Motor neuron (in vitro differentiated cells): ENCODE measurements at regions not wholly inside any gene's neighbourhood (a gene's known extent, or its start where the extent isn't known, plus 50 kb on each side); places are given as distances from the start of the nearest gene placed in this dataset.

Source experiments
- ATAC-seq, 8 experiments: fragments of 200-7000 bp; cut with Tn5 transposase; replicated peaks in 6 of 8; 2 replicates each; pipeline ENCODE4 v1.8.0; 2021; ENCODE audit warnings: mild to moderate bottlenecking in 8 of 8, moderate library complexity in 8 of 8
- H3K27ac ChIP-seq, 2 donors: fragments of 250-450 bp; sonication (Bioruptor Pico); 2 replicates each; pipeline ENCODE4 v1.9.0; 2021; ENCODE audit warnings: antibody characterized with exemption in 2 of 2, mild to moderate bottlenecking in 2 of 2, moderate library complexity in 1 of 2
- H3K4me1 ChIP-seq, 2 donors: fragments of 250-450 bp; sonication (Bioruptor Pico); replicated peaks in 1 of 2; 2 replicates each; pipeline ENCODE4 v1.6.1; 2021; ENCODE audit warnings: antibody characterized with exemption in 2 of 2, mild to moderate bottlenecking in 2 of 2, moderate library complexity in 1 of 2
- H3K4me3 ChIP-seq, 5 donors: fragments of 250-450 bp; sonication (Bioruptor Pico); 2 replicates each; pipeline ENCODE4 v1.9.0; 2021; ENCODE audit warnings: antibody characterized with exemption in 5 of 5, mild to moderate bottlenecking in 5 of 5, moderate library complexity in 4 of 5
- WGBS, 10 experiments: fragments of 450-650 bp; shearing (Covaris generic); methylation state at CpG; one replicate each; pipeline ENCODE4 v1.0.0; 2022; 5-methylcytosine and 5-hydroxymethylcytosine counted together
- in situ Hi-C, 9 experiments: fragments of 400-800 bp; cut with MboI; loops; one replicate each; pipeline ENCODE4 v1.15.0; 2021; ENCODE audit warnings: low sequenced_read_pairs in 9 of 9, low pct_unique_long_range_greater_than_20kb in 2 of 9; ENCODE audit not compliant: unreplicated experiment in 9 of 9

DNA sequence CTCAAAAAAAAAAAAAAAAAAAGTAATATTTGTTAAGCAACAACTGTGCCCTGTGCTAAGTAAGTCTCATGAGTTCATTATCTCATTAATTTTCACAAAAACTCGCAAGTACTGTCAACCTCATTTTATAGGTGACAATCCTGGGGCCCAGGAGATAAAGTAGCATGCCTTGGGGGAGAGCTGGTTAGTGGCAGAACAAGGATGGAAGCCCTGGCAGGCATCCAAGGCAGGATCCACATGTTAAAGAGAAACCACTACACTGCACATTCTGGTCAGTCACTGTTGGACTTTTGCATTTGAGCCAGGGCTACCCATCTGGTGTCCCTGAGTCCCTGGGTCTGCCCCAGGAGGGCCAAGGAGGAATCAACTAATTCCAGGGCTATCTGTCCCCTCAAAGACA lies 54.6 kb downstream of the ZFP36L2 start:
- 17 to 100% (median 33%) methylated on average over 1 of the region's 1 CpG; no CpG with 5 or more reads in 5 of the 10 experiments for WGBS, 10 experiments
- H3K4me1 ChIP-seq, result peaks cover 10 to 32% of the 10 kb centered on the region in 2 donors
- H3K4me3 ChIP-seq, result no peak overlapping the region
- no peak overlapping the region for H3K27ac ChIP-seq
- in situ Hi-C loops, result no loop called here
- ATAC-seq, result peak in 7 of 8 experiments; percentile 16 to 52 (median 35)

DNA sequence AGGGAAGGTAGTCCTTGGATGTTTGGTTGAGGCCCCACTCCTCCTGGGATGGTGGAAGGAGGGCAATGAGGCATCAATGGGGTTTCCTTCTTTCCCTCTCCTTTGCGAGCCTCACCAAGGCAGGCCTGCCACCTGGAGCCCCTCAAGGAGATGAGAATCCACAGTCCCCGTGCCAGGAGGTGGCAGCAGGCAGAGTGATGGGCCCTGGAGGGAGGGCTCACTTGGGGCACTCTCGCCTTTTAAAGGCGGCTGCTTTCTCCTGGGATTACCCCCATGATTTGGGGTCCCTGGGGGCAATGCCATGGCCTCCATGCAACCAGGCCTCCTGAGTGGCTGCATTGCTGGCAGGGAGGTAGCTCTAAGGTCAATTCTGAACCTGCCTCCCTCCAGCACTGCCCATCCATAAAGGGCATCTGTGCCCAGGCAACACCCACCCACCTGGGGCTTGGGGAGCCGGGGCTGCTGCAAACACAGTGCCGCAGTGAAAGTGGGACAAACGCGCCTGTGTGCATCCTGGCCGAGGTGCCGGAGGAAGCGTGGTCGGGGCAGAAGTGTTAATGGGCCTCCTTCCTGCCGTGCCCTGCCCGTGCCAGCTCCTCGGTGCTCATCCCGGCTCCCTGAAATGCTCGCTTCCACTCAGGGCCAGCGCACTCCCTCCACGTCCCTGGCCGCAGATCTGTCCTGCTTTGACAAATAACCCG lies 55.9 kb downstream of the ZFP36L2 start:
- WGBS, 10 experiments, result 92 to 100% (median 93%) methylated on average over 2 to 10 of the region's 21 CpGs; no CpG with 5 or more reads in 5 of the 10 experiments
- no peak for ATAC-seq
- in situ Hi-C loops, result no loop called here

DNA sequence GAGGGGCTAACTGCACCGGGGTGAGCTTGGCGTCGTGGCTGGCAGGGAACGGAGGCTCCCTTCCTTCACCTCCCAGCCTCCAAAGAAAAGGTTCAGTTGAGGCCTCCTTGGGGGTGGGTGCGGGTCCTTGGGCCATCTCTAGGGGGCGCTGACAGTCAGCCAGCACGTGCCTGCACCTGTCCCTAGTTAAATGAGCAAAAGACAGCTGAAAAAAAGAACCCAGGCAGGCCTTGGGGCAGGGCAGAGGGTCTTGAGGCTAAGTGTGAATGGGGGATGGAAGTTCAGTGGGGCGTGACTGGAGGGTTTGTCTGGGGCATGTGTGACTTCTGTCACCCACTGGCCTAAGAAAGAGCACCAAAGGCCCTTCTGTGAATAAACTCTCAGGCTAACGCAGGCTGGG lies 56.4 kb downstream of the ZFP36L2 start:
- Histone ChIP-seq H3K4me3 (no peak overlapping the region), H3K4me1 (peaks cover 10 to 32% of the 10 kb centered on the region in 2 donors), H3K27ac (no peak overlapping the region)
- WGBS, 10 experiments, result 67 to 100% (median 80%) methylated on average over 1 to 4 of the region's 9 CpGs; no CpG with 5 or more reads in 5 of the 10 experiments
- peak in 1 of 8 experiments; percentile 41 for ATAC-seq
- in situ Hi-C loops, result no loop called here

More for the DNA sequence above, 55.9 kb downstream of the ZFP36L2 start:
- H3K27ac ChIP-seq, result no peak overlapping the region
- no peak overlapping the region for H3K4me3 ChIP-seq
- H3K4me1 ChIP-seq, result peaks cover 10 to 32% of the 10 kb centered on the region in 2 donors

DNA sequence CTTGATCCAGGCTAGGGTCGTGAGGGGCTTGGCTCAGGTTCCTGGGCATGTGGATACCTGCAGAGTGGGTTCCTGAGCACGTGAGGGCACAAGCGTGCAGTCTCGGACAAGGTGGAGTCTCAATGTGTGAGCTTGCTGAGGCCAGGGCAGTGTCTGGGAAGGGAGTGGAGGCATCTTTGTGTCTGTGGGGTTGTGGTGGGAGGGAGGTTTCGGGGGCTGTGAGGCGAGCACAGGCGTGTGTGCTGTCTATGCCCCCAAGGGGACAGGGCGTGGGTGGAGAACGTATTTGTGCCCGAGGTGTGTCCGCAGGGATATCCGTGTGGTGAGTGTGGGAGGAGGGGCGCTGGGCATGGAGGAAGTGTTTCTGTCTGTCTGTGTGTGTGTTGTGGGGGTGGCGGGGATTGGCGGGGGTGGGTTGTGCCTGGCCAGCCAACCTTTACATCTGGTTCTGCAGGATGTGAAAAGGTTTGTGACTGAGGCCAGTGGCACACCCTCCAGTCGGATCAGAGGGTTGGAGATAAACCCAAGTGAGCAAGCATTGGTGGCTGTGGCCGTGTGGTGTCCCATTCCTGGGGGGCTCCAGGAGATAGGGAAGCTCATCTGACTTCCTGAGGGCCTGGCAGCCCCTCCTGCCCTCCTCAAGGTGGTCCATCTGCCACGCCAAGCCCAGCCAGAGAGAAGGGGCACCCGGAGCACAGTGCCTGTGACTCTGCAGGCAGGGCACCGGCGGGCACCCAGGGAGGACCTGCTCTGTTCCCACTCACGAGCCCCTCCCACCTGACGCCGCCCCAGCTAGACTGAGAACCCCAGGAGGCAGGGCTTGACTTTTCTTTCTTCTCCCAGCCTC lies 57.1 kb downstream of the ZFP36L2 start:
- WGBS, 10 experiments, result 42 to 100% (median 100%) methylated on average over 1 to 6 of the region's 24 CpGs; no CpG with 5 or more reads in 5 of the 10 experiments
- peak in 1 of 8 experiments; percentile 5 for ATAC-seq
- Histone ChIP-seq H3K27ac (no peak overlapping the region), H3K4me3 (no peak overlapping the region), H3K4me1 (peaks cover 10 to 26% of the 10 kb centered on the region in 2 donors)
- in situ Hi-C loops, result no loop called here

DNA sequence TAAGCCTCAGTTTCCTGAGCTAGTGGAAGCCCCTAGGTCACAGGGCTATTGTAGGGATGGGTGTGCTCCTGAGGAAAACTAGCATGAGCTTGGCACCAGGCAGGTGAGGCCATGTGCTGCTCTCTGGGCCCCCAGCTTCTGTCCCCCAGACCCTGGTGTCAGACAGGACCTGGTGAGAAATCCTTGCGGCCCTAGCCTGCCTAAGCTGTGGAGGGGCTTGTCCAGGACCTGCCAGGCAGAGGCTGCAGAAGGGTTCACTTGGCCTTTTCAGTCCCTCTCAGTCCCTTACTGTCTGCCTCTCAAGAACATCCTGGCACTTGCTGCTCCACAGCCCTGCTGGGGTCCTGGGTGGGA lies 58.4 kb downstream of the ZFP36L2 start:
- Histone ChIP-seq H3K4me3 (no peak overlapping the region), H3K27ac (peak overlapping the region in 1 of 2 donors; percentile 35), H3K4me1 (peaks cover 6 to 25% of the 10 kb centered on the region in 2 donors)
- ATAC-seq, result peak in 5 of 8 experiments; percentile 2 to 6 (median 4)
- in situ Hi-C loops, result no loop called here
- 60 to 100% methylated on average over 1 of the region's 1 CpG; no CpG with 5 or more reads in 8 of the 10 experiments for WGBS, 10 experiments

DNA sequence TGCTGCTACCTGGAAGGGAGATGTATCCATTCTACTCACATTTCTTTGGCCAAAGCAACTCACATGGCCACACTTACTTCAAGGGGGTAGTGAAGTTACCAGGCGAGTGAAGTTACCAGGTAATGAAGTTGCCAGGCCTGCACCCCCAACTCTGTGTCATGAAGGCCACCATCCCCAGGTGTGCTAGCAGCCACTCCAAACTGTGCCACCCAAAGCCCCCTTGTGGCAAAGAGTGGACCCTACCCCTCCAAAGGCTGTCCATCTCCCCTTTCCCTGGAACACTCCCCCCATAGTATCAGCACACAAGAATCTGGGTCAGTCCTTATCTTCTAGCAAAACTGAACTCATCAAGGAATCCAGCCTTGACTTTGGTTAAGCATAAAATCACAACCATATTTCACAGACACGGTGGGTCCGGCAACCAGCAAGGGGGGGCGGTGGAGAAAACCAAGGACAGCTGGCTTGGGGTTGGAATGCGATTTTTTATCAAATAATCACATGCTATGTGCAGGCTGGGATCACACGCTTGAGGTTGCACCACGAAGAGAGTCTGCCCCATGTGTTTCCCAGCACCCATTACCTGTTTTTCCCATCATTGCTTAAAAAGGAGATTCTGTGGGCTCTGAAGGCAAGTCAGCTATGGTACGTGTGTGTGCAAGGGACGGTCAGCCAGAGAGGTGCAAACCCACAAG lies 60.9 kb downstream of the ZFP36L2 start:
- ATAC-seq, result peak in 1 of 8 experiments; percentile 13
- in situ Hi-C loops, result no loop called here
- WGBS, 10 experiments, result 85 to 100% (median 98%) methylated on average over 1 to 6 of the region's 9 CpGs; no CpG with 5 or more reads in 4 of the 10 experiments

DNA sequence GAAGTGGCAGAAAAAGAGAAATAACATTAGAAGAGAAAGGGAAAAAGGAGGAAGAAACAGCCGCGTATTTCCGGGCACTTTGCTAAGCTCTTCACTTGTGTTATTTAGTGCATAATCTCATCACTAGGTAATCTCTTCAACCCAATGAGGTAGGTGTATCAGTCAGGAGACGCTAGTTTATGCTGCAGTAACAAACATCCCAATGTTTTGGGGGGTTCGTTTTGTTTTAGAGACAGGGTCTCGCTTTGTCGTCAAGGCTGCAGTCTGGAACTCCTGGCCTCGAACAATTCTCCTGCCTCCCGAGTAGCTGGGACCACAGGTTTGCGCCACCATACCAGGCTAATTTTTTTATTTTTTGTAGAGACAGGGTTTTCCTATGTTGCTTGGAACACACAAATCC lies 61.7 kb downstream of the ZFP36L2 start:
- WGBS, 10 experiments, result 63 to 100% (median 100%) methylated on average over 1 to 9 of the region's 10 CpGs; no CpG with 5 or more reads in 2 of the 10 experiments
- ATAC-seq, result no peak
- H3K27ac ChIP-seq, result no peak overlapping the region
- in situ Hi-C loops, result no loop called here
- no peak overlapping the region for H3K4me3 ChIP-seq
- peaks cover 6 to 22% of the 10 kb centered on the region in 2 donors for H3K4me1 ChIP-seq

More for the DNA sequence above, 60.9 kb downstream of the ZFP36L2 start:
- Histone ChIP-seq H3K27ac (no peak overlapping the region), H3K4me3 (no peak overlapping the region), H3K4me1 (peaks cover 6 to 22% of the 10 kb centered on the region in 2 donors)

DNA sequence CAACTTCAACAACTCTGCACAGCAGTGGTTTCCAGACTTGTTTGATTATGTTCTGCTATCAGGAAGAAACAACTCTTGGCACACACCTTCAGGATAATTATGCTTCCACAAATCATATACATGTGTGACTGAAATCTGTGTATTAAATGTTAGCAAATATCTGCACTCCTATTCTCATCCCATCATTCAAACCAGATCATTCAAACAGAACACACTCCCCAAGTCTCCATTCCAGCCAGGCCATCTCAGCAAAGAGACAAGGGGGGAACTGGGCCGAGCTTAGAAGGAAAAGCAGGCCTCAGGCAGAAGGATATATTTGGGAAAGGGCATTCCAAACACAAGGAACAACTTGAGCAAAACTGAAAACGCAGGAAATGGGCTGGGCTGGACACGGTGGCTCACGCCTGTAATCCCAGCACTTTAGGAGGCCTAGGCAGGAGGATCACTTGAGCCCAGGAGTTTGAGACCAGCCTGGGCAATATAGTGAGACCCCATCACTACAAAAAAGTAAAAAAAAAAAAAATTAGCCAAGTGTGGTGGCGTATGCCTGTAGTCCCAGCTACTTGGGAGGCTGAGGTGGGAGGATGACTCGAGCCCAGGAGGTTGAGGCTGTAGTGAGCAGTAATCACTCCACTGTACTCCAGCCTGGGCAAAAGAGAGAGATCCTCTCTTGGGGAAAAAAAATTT lies 62.7 kb downstream of the ZFP36L2 start:
- H3K4me3 ChIP-seq, result no peak overlapping the region
- no peak for ATAC-seq
- H3K4me1 ChIP-seq, result peaks cover 6 to 19% of the 10 kb centered on the region in 2 donors
- in situ Hi-C loops, result no loop called here
- H3K27ac ChIP-seq, result no peak overlapping the region
- WGBS, 10 experiments, result 50 to 100% (median 88%) methylated on average over 1 to 6 of the region's 6 CpGs

DNA sequence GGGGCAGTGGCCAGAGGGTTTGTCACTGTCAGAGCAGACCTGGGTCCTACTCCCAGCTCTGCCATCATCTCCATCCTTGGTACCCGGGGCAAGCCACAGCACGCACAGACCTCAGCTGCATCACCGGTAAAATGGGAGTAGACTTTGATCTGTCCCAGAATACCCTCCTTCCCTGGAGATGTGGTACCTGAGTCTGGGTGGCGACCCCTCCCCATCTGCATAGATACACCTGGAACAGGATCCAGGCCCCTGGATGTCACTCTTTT lies 64.0 kb downstream of the ZFP36L2 start:
- ATAC-seq, result no peak
- Histone ChIP-seq H3K4me1 (peaks cover 11 to 20% of the 10 kb centered on the region in 2 donors), H3K4me3 (no peak overlapping the region), H3K27ac (no peak overlapping the region)
- WGBS, 10 experiments, result 93 to 100% (median 100%) methylated on average over 1 to 3 of the region's 4 CpGs; no CpG with 5 or more reads in 6 of the 10 experiments
- in situ Hi-C loops, result no loop called here

DNA sequence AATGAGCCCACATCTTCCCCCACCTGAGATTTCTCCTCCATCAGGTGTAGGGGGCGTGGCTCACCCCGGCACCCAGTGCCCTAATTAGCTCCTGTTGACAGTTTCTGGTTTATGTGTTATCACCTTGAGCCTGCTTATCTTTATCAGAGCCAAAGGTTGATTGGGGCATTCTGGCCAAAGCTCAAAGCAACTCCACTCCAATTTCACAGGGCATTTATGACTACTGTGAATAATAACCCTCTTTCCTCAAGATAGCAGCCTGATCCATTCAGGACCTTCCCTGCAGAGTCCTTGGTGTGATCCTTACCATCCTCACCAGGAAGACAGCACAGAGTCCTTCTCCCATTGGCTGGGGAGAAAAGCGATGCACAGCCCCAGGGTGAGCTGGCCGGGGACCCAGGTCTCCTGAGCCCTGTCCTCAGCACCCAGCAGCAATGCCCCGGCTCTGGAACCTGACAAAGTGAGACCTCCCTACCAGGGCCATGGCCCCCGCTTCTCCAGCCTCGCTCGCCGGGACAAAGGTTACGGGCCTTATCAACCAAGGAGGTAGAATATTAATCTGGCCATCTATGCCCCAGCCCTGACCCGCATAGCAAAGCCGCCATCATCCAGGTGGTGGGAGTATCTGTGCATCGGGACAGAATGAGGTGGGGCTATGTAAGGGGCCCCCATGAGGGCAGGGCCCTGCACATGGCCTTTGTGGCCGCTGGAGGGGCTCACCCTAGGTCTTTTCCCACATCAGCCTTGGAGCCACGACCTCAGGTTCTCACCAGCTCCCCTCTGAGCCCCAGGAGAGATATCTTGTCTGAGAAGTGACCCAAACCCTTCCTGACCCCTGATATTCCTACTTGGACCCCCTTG lies 64.5 kb downstream of the ZFP36L2 start:
- in situ Hi-C loops, result no loop called here
- no peak overlapping the region for H3K4me3 ChIP-seq
- no peak overlapping the region for H3K27ac ChIP-seq
- 65 to 100% (median 94%) methylated on average over 1 to 11 of the region's 15 CpGs; no CpG with 5 or more reads in 3 of the 10 experiments for WGBS, 10 experiments
- peaks cover 11 to 23% of the 10 kb centered on the region in 2 donors for H3K4me1 ChIP-seq
- no peak for ATAC-seq

DNA sequence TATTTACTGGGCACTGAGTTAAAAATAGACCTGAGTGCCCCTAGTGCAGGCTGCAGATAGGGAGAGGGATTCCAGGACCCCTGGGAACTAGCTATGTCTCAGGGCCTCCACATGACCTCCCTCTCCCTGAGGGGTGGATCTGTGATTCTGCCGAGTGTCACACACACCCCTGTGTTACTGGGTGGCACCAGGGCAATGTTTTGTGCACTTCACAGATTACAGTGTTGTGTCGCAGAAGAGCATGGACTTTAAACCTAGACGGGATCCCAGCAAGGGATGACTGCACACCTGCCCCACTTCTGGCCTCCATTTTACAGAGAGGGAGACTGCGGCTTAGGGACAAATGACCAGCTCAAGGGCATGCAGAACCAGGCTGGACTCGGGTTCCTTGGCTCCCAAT lies 65.6 kb downstream of the ZFP36L2 start:
- 40% methylated on average over 1 of the region's 5 CpGs; no CpG with 5 or more reads in 9 of the 10 experiments for WGBS, 10 experiments
- no peak for ATAC-seq
- Histone ChIP-seq H3K4me3 (no peak overlapping the region), H3K4me1 (peaks cover 11 to 23% of the 10 kb centered on the region in 2 donors), H3K27ac (no peak overlapping the region)
- in situ Hi-C loops, result no loop called here

DNA sequence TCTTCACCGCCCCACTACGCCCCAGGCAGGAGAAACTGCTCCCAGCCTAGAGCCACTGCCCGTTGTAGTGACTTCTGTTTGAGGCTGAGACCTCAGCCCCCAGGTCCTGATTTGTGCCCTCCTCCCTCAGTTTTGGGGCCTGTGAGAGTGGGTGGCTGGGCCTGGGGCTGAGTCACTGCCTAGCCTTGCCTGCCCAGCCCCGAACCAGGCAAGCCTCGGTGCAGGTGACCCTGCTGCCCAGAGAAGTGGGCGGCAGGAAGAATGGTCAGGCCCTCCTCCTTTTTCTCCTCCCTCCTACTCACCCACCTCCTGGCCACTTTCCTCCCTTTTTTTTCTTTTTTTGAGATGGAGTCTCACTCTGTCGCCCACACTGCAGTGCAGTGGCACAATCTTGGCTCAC lies 66.6 kb downstream of the ZFP36L2 start:
- 60 to 100% (median 80%) methylated on average over 1 to 3 of the region's 7 CpGs; no CpG with 5 or more reads in 5 of the 10 experiments for WGBS, 10 experiments

More for the DNA sequence above, 66.6 kb downstream of the ZFP36L2 start:
- ATAC-seq, result no peak
- in situ Hi-C loops, result no loop called here
- no peak overlapping the region for H3K4me3 ChIP-seq
- no peak overlapping the region for H3K27ac ChIP-seq
- H3K4me1 ChIP-seq, result peaks cover 11 to 23% of the 10 kb centered on the region in 2 donors
